GM23338 (cell line): ENCODE measurements at regions not wholly inside any gene's neighbourhood (a gene's known extent, or its start where the extent isn't known, plus 50 kb on each side); places are given as distances from the start of the nearest gene placed in this dataset.

Source experiments
- ATAC-seq: fragments of 200-7000 bp; cut with Tn5 transposase; 3 replicates; pipeline ENCODE4 v1.9.1; 2020
- DNase-seq: peaks from one replicate; pipeline ENCODE4 v3.0.0-alpha.2; 2015; ENCODE audit warnings: low spot score
- H2AFZ ChIP-seq: fragments of 200-600 bp; sonication (generic); 2 replicates; pipeline ENCODE4 v1.8.0; 2016; ENCODE audit warnings: antibody characterized with exemption, mild to moderate bottlenecking, moderate library complexity
- H3F3A ChIP-seq: fragments of 200-600 bp; sonication (generic); replicated peaks from 2 replicates; pipeline ENCODE4 v1.8.0; 2017; ENCODE audit warnings: antibody characterized with exemption, mixed run types, low read depth
- H3K27ac ChIP-seq: fragments of 200-600 bp; sonication (generic); 2 replicates; pipeline ENCODE4 v1.6.1; 2016; ENCODE audit warnings: low read depth
- H3K27me3 ChIP-seq: fragments of 200-600 bp; sonication (generic); 2 replicates; pipeline ENCODE4 v1.8.0; 2016; ENCODE audit warnings: mild to moderate bottlenecking, mixed run types, moderate library complexity; ENCODE audit not compliant: insufficient read depth
- H3K36me3 ChIP-seq: fragments of 200-600 bp; sonication (generic); 2 replicates; pipeline ENCODE4 v1.8.0; 2016; ENCODE audit warnings: mild to moderate bottlenecking; ENCODE audit not compliant: insufficient read depth
- H3K4me1 ChIP-seq: fragments of 200-600 bp; sonication (generic); 2 replicates; pipeline ENCODE4 v1.8.0; 2016; ENCODE audit warnings: mild to moderate bottlenecking, moderate library complexity; ENCODE audit not compliant: insufficient read depth
- H3K4me2 ChIP-seq: fragments of 200-600 bp; sonication (generic); 2 replicates; pipeline ENCODE4 v1.7.1; 2017; ENCODE audit warnings: mixed run types
- H3K4me3 ChIP-seq: fragments of 200-600 bp; sonication (generic); 2 replicates; pipeline ENCODE4 v1.6.1; 2016; ENCODE audit warnings: mixed run types
- H3K79me2 ChIP-seq: fragments of 200-600 bp; sonication (generic); replicated peaks from 2 replicates; pipeline ENCODE4 v1.8.0; 2017; ENCODE audit warnings: mild to moderate bottlenecking; ENCODE audit not compliant: insufficient read depth
- H3K9me2 ChIP-seq: fragments of 200-600 bp; sonication (generic); 2 replicates; pipeline ENCODE4 v1.8.0; 2017; ENCODE audit not compliant: insufficient read depth
- H4K20me1 ChIP-seq: fragments of 200-600 bp; sonication (generic); replicated peaks from 2 replicates; pipeline ENCODE4 v1.8.0; 2017; ENCODE audit warnings: mild to moderate bottlenecking; ENCODE audit not compliant: insufficient read depth
- H3K27ac Mint-ChIP-seq: 2 replicates; pipeline ENCODE4 v1.8.0; 2020; ENCODE audit warnings: inconsistent platforms, mild to moderate bottlenecking, moderate library complexity, mixed read lengths
- H3K27me3 Mint-ChIP-seq: 3 replicates; pipeline ENCODE4 v1.8.0; 2022; ENCODE audit warnings: low read depth, mild to moderate bottlenecking, moderate library complexity, mixed read lengths, inconsistent platforms; ENCODE audit not compliant: insufficient read depth, poor library complexity
- H3K36me3 Mint-ChIP-seq: 3 replicates; pipeline ENCODE4 v1.8.0; 2021; ENCODE audit warnings: low read depth, mild to moderate bottlenecking, inconsistent platforms, moderate library complexity, mixed read lengths
- H3K4me1 Mint-ChIP-seq: 3 replicates; pipeline ENCODE4 v1.8.0; 2020; ENCODE audit warnings: mild to moderate bottlenecking, inconsistent platforms, mixed read lengths
- H3K4me3 Mint-ChIP-seq: 3 replicates; pipeline ENCODE4 v1.8.0; 2021; ENCODE audit warnings: moderate library complexity, mild to moderate bottlenecking, inconsistent platforms, mixed read lengths
- H3K9me3 Mint-ChIP-seq: 3 replicates; pipeline ENCODE4 v1.8.0; 2020; ENCODE audit warnings: moderate library complexity, mild to moderate bottlenecking, inconsistent platforms, mixed read lengths
- CREB1 ChIP-seq: fragments of 250-450 bp; sonication (Bioruptor Pico); IDR thresholded peaks from 2 replicates; pipeline ENCODE4 v1.5.0; 2020; ENCODE audit warnings: low read depth, mild to moderate bottlenecking, moderate library complexity
- EZH2 ChIP-seq: fragments of 200-600 bp; sonication (generic); IDR thresholded peaks from one replicate; pipeline ENCODE4 v1.8.0; 2017; ENCODE audit warnings: antibody characterized with exemption, mild to moderate bottlenecking, low read depth; ENCODE audit not compliant: unreplicated experiment
- JUNB ChIP-seq: IDR thresholded peaks from one replicate; pipeline ENCODE4 v1.6.1; 2016; ENCODE audit warnings: antibody characterized with exemption; ENCODE audit not compliant: unreplicated experiment
- POLR2AphosphoS5 ChIP-seq: IDR thresholded peaks from 2 replicates; pipeline ENCODE4 v1.6.1; 2016; ENCODE audit warnings: antibody characterized with exemption, low read depth
- STAT1 ChIP-seq: IDR thresholded peaks from one replicate; pipeline ENCODE4 v1.6.1; 2016; ENCODE audit warnings: antibody characterized with exemption; ENCODE audit not compliant: unreplicated experiment
- ZNF331 ChIP-seq: fragments of 250-450 bp; sonication (Bioruptor Pico); IDR thresholded peaks from 2 replicates; pipeline ENCODE4 v1.5.0; 2020; ENCODE audit warnings: low read depth, mild to moderate bottlenecking, moderate library complexity
- TF ChIP-seq, protein P1 (sequence below): IDR thresholded peaks from one replicate; pipeline ENCODE4 v1.6.1; 2018; ENCODE audit warnings: antibody characterized with exemption; ENCODE audit not compliant: unreplicated experiment
- TF ChIP-seq, protein P2 (sequence below), 2 experiments: fragments of 200-600 bp in 1 of 2; sonication (generic) in 1 of 2; conservative IDR thresholded peaks; 2 replicates each; pipeline versions ENCODE4 v1.5.1 to v1.6.1; 2016 to 2017; ENCODE audit warnings: antibody characterized with exemption in 2 of 2, low read depth in 2 of 2, mild to moderate bottlenecking in 2 of 2, moderate library complexity in 1 of 2
- TF ChIP-seq, protein P3 (sequence below): IDR thresholded peaks from 2 replicates; pipeline ENCODE4 v1.6.1; 2016; ENCODE audit warnings: antibody characterized with exemption

DNA sequence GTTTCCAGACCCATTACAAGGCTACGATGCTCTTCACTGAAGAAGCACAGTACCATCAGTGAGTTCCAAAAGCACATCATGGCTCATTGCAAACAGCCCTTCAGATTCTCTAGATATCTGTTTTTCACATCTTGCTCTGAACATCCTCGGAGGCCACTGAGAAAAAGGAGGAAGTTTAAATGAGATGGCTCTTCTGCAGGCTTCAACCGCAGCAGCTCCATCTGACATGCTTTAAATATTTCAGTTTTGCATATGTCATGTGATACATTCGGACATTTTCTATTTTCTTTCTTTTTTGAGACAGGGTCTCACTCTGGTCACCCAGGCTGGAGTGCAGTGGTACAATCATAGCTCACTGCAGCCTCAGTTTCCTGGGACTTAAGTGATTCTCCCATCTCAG, 396.8 kb downstream of the NPIPA8 start (continued):
- TF ChIP-seq, protein P1, sequence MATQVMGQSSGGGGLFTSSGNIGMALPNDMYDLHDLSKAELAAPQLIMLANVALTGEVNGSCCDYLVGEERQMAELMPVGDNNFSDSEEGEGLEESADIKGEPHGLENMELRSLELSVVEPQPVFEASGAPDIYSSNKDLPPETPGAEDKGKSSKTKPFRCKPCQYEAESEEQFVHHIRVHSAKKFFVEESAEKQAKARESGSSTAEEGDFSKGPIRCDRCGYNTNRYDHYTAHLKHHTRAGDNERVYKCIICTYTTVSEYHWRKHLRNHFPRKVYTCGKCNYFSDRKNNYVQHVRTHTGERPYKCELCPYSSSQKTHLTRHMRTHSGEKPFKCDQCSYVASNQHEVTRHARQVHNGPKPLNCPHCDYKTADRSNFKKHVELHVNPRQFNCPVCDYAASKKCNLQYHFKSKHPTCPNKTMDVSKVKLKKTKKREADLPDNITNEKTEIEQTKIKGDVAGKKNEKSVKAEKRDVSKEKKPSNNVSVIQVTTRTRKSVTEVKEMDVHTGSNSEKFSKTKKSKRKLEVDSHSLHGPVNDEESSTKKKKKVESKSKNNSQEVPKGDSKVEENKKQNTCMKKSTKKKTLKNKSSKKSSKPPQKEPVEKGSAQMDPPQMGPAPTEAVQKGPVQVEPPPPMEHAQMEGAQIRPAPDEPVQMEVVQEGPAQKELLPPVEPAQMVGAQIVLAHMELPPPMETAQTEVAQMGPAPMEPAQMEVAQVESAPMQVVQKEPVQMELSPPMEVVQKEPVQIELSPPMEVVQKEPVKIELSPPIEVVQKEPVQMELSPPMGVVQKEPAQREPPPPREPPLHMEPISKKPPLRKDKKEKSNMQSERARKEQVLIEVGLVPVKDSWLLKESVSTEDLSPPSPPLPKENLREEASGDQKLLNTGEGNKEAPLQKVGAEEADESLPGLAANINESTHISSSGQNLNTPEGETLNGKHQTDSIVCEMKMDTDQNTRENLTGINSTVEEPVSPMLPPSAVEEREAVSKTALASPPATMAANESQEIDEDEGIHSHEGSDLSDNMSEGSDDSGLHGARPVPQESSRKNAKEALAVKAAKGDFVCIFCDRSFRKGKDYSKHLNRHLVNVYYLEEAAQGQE = no peak
- TF ChIP-seq JUNB (no peak), ZNF331 (CRISPR knock-in tag) (no peak), POLR2AphosphoS5 (no peak), STAT1 (no peak), EZH2 (no peak)
- TF ChIP-seq, protein P2, sequence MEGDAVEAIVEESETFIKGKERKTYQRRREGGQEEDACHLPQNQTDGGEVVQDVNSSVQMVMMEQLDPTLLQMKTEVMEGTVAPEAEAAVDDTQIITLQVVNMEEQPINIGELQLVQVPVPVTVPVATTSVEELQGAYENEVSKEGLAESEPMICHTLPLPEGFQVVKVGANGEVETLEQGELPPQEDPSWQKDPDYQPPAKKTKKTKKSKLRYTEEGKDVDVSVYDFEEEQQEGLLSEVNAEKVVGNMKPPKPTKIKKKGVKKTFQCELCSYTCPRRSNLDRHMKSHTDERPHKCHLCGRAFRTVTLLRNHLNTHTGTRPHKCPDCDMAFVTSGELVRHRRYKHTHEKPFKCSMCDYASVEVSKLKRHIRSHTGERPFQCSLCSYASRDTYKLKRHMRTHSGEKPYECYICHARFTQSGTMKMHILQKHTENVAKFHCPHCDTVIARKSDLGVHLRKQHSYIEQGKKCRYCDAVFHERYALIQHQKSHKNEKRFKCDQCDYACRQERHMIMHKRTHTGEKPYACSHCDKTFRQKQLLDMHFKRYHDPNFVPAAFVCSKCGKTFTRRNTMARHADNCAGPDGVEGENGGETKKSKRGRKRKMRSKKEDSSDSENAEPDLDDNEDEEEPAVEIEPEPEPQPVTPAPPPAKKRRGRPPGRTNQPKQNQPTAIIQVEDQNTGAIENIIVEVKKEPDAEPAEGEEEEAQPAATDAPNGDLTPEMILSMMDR (conservative IDR thresholded peaks at IDR 0.05; ENCODE audit: low read depth in 2 of 2) = no peak

DNA sequence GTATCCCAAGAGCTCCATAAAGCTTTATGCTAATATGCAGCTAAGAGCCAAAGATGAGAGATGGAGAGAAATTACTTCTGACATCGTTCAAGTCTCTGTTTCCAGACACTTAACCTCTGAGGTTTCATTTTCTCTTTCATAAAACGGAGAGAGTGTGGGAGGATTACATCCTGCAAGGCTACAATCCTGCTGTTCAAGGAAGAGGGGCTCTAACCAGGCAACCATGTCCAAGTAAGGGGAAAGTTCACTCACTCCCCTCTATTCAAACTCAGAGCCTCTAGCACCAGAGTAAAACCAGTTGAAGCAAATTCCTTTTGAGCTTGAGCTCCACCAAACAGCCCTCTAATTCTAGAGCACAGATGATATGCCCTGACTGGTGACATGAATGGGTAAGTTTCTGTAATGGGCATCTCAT, 397.4 kb downstream of the NPIPA8 start:
- Mint-ChIP-seq H3K4me3 (no peak overlapping the region), H3K27me3 (no peaks in the 10 kb centered on the region), H3K4me1 (no peaks in the 10 kb centered on the region), H3K9me3 (peaks cover 5% of the 10 kb centered on the region; the same call in 2 of the 3 replicates), H3K36me3 (peaks cover 5% of the 10 kb centered on the region; the same call in 1 of the 3 replicates), H3K27ac (no peak overlapping the region)
- Histone ChIP-seq H3K4me2 (no peak overlapping the region), H3K9me2 (0 out of 2 replicates have a peak, but pooled peaks cover 4% of the 10 kb centered on the region), H3K4me1 (no peaks in the 10 kb centered on the region), H4K20me1 (no peaks in the 10 kb centered on the region), H3F3A (no peaks in the 10 kb centered on the region), H3K79me2 (no peaks in the 10 kb centered on the region), H3K27me3 (no peaks in the 10 kb centered on the region), H3K27ac (no peak overlapping the region), H3K36me3 (no peaks in the 10 kb centered on the region), H3K4me3 (no peak overlapping the region), H2AFZ (no peak overlapping the region)
- ATAC-seq (no peak), DNase-seq (no peak)
- TF ChIP-seq ZNF331 (CRISPR knock-in tag) (no peak), JUNB (no peak)

DNA sequence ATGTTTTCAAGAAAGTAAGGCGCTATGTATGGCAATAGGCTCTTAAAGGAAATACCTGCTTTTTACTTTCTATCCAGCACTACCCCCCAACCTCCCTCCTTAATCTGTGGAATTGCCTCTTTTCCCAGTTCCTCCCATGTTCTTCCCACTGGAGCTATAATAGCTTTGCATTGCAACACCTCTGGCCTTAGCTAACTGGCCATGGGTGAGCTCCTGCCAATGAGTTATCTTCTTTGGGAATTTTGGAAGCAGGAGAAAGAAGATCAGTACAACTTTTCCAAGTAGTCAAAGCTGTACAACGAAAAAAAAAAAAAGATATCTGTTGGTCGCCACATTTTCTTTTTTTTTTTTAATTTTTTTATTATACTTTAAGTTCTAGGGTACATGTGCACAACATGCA, 398.0 kb downstream of the NPIPA8 start:
- no peaks in the 10 kb centered on the region for H3K36me3 ChIP-seq
- H2AFZ ChIP-seq = no peak overlapping the region
- no peaks in the 10 kb centered on the region for H4K20me1 ChIP-seq
- H3K9me2 ChIP-seq = 0 out of 2 replicates have a peak, but pooled peaks cover 5% of the 10 kb centered on the region
- no peak overlapping the region for H3K27ac ChIP-seq
- no peaks in the 10 kb centered on the region for H3K27me3 ChIP-seq
- H3K79me2 ChIP-seq = no peaks in the 10 kb centered on the region
- Mint-ChIP-seq H3K36me3 (peaks cover 2% of the 10 kb centered on the region; the same call in 1 of the 3 replicates), H3K4me1 (no peaks in the 10 kb centered on the region), H3K9me3 (peaks cover 5% of the 10 kb centered on the region), H3K27ac (no peak overlapping the region), H3K4me3 (no peak overlapping the region), H3K27me3 (no peaks in the 10 kb centered on the region)
- DNase-seq (no peak), ATAC-seq (no peak)
- no peaks in the 10 kb centered on the region for H3K4me1 ChIP-seq
- no peaks in the 10 kb centered on the region for H3F3A ChIP-seq
- H3K4me2 ChIP-seq = no peak overlapping the region
- no peak overlapping the region for H3K4me3 ChIP-seq
- TF ChIP-seq, protein P3, sequence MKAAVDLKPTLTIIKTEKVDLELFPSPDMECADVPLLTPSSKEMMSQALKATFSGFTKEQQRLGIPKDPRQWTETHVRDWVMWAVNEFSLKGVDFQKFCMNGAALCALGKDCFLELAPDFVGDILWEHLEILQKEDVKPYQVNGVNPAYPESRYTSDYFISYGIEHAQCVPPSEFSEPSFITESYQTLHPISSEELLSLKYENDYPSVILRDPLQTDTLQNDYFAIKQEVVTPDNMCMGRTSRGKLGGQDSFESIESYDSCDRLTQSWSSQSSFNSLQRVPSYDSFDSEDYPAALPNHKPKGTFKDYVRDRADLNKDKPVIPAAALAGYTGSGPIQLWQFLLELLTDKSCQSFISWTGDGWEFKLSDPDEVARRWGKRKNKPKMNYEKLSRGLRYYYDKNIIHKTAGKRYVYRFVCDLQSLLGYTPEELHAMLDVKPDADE = no peak
- no peak for TF ChIP-seq EZH2
- no peak for TF ChIP-seq JUNB
- no peak for TF ChIP-seq CREB1 (CRISPR knock-in tag)
- TF ChIP-seq, protein P1 = no peak
